HG02571 (cell line): ENCODE measurements at regions not wholly inside any gene's neighbourhood (a gene's known extent, or its start where the extent isn't known, plus 50 kb on each side); places are given as distances from the start of the nearest gene placed in this dataset.

ENCODE experiments used
- ATAC-seq: cut with Tn5 transposase; IDR thresholded peaks from one replicate; pipeline ENCODE4 v1.9.1; 2021; ENCODE audit warnings: mild to moderate bottlenecking, moderate library complexity; ENCODE audit not compliant: unreplicated experiment

DNA sequence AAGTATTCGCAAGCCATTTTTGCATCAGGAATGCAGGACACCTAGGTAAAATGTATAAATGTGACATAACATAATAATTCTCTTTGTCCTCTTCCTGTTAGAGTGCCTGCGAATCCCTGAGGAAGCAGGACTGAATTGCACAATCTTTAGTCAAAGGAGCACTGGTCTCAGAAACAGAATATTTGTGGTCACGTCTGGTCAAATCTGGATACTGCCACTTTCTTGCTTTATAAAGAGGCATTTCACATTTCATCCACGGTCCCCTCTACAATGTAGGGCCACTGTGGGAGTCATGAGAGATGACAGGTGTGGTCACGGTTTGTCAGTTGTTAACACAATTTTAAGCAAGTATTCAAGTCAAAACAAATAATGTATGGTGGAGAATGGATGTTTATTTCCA is 564.0 kb downstream of the IRX1 start:
- no peak for ATAC-seq

DNA sequence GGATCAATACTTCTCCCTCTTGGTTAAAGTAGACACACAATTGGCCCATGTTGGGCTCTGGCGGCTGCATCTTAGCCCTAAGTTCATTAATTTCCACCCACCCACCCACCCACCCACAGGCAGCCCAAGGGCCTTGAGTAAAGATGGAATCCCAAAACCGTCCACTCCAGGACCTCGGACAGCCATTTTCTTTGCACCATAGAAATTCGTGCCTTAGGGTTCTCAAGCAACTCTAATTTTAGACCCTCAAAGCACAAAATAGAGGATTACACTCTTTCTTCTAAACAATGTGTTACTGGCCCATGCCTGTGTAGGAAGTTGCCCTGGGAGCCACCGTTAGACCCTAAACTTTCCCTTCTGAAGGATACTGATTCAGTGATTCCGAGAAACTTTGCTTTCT is 568.5 kb downstream of the IRX1 start:
- ATAC-seq, result no peak

DNA sequence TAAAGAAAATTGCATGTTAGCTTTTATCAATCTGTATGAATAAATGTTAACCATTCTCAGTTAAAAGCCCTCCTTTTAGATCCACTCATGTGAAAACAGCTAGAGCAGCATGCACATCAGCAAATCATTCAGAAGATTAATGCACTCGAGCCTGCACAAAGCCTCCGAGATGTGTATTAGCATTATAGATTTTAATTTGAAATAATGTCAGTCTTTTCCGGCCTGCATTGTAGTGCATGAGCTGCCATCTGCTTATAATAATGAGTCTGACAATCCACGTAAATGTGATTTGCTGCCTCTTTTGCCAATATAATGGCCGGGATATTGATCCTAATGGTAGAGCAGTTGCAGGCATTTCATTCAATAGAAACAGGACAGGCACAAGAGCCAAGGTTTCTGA is 585.1 kb downstream of the IRX1 start:
- no peak for ATAC-seq

DNA sequence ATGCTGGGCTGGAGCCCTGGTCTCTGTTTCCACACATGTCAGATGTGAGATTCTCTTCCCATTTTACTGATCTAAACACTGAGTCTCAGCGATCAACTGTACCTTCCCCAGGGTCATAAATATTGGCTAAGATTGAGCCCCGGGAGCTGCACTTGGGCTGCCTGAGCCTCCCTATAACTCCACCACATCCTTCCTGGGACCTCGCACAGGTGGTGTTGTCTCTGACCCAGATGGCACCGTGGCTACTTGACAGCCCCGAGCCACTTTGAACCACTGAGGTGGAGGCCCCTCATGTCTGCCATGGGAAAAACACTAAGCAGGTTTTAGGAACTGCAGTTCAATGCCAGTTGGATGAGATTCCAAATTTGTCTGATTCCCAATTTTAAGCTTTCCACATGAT is 586.5 kb downstream of the IRX1 start:
- ATAC-seq, result no peak

DNA sequence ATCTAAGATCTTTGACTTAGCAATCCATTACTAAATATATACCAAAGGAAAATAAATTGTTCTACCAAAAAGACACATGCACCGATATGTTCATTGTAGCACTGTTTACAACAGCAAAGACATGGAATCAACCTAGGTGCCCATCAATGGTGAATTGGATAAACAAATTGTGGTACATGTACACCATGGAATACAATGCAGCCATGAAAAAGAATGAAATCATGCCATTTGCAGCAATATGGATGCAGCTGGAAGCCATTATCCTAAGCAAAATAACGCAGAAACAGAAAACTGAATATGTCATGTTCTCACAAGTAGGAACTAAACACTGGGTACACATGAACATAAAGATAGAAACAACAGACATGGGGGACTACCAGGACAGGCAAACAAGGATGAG is 589.5 kb downstream of the IRX1 start:
- ATAC-seq, result no peak

DNA sequence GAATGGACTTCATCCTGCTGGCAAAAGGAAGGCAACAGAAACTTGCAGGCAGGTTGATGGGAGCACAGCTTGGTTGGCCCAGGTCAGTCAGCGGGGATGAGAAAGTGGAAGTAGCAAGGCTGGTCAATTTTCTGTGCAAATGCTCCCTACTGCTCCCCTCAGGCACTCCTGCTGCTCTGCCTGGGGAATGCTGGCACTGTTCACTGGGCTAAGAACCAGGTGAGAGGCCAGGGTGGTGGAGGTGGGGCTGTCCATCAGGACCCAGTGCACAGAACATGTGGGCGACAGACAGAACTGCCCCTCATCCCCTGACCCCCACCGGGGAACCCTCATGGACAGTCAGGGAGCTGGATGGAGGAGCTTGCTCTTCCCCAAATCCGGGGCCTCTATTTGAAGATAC is 593.1 kb downstream of the IRX1 start:
- ATAC-seq, result no peak

DNA sequence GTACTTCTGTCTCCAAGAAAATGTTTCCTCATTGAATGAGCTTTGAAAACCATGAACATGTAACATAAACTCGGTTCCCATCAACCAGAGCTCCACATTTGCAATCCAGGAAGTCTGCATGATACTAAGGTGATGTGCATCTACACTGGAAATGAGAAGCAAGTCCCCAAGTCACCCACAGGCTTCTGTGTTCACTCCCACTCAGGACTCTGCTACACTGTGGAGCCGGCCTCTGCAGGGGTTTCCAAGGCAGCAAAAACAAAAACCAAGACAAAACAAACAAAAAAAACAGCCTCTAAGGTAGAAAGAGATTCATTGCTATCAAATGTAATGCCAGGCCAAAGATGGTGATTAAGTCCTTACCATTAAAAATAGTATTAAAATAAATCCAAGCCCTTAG is 593.7 kb downstream of the IRX1 start:
- no peak for ATAC-seq

DNA sequence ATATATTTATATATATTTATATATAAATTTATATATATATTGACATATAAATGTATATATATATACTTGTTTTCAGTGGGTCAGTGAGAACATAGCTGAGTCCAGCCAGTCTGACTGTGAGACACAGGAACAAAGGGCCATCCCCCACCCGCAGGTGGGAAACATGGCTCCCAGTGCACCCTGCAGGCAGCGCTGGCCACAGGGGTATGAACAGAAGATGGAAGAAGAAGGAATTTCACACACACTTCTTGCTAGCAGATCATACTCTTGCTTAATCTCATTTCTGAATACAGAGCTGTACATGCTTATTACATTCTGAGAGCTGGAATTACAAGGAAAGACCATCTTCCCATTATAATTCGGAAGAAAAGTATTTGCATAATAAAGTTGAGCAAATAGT is 595.4 kb downstream of the IRX1 start:
- ATAC-seq, result no peak

DNA sequence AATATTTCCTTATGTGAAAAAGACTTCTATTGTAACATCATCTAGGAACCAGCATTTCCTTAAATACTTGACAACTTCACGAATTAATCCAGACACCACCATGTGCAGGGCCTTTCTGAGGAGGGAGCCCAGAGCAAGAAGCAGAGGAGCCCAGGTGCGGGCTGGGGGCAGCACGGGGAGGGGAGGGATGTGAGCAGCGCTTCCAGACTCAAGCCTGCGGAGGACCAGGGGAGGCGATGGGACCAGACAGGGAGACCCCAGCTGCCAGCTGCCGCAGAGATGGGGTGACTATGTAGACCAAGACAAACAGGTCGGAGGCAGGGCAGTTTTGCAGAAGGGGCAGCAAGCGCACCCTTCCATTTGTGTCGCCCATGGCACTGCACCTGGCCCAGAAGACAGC is 596.1 kb downstream of the IRX1 start:
- ATAC-seq, result no peak

DNA sequence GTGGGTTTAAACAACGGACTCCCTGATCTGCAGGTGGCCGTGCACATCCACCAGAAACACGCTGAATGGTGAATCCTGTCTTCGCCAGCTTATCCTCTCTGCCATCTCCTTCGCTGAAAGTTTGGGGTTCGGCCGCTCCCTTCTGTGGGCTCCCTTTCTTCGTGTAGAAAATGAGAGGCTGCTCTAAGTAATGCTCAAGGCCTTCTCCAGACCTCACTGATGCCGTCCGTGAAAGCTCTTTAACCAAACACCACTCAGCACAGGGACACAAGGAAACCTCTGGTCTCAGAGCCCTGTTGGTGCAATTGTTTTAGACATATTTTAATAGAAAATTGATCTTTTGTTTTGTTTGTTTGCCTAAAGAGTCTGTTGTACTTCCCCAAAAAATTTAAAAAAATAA is 596.5 kb downstream of the IRX1 start:
- no peak for ATAC-seq

DNA sequence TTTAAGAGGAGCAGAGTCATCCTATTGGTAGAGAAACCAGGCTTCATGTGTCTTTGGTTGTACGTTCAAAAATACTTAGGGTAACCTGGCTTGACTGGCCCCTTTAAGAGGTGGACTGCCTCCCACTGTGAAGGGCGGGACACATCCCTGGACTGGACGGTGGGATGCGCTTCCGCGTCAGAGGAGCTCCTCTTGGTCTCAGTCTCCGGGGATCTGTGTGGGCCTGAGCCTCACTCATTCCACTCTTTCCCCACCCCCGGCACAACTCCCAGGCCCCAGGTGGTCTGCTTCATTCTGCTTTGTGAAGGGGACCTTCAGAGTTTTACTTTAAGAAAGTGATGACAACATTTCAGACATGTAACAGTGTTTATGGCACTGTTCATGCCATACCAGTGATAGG is 601.1 kb downstream of the IRX1 start:
- no peak for ATAC-seq

DNA sequence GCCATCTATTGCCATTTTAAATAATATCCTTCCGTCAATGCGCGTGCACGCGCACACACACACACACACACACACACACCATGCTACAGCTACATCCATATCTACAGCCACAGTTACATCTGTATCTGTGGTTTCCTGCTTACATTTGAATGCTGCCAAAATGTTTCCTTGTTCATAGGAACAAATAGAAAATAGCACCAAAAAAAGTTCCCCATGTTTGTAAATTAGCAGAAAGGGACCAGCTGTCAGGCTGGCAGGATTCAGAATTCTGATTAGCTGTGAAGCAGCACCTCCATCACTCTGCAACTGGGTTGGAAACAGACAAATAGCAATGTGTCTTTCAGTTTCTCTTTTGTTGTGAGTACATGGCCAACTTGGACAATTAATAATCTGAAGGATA is 601.5 kb downstream of the IRX1 start:
- no peak for ATAC-seq

DNA sequence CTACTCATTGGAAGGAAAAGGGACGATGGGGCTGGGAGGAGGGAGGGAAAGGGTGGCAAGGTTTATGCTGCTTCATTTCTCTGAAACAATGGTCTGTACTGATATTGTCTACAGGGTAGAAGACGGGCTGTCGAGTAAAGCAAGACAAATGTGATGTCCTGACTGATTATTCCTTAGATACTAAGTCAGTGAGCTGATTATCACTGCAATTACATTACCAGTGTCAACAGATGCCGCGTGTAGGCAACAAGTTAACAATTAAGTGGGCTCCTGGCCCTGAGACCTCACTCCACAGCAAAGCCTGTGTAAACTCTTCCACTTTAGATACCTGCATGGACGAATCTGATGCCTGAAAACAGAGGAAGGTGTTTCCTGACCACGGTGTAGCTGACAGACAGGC is 602.8 kb downstream of the IRX1 start:
- no peak for ATAC-seq

DNA sequence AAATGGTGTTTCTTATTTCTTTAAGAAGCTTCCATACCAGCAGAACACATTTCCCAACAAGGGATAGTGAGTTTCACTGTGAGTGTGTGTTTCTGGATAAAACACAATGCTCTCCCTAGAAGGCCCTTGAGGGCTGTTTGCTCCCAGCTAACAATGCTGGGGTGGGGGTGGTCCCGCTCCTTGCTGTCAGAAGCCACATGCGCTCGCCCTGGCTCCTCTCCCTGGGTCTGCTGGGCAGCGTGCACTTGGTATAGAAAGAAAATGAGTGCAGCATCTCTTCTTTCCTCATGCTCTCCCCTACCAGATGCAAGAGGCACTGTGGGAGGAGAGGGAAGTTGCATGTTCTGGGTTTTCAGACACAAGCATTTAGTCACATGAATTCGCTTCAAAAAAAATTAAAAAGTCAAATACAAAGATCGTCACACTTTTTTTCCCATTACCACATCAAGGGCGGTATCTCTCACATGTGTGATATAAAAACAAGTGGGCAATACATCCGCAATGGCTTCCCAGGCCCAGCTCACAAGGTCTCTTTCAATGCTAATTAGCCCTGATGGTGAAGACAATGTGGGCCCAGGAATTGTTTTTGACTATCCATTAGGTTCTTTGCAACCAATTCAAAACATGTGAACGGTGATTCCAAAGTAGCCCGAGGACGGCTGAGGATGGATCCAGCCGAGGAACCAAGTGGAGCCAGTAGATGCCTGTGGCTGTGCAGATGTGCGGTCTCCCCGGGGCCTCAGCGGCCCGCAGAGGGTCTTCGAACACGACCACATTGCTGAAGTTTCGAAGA is 603.6 kb downstream of the IRX1 start:
- ATAC-seq, result no peak

DNA sequence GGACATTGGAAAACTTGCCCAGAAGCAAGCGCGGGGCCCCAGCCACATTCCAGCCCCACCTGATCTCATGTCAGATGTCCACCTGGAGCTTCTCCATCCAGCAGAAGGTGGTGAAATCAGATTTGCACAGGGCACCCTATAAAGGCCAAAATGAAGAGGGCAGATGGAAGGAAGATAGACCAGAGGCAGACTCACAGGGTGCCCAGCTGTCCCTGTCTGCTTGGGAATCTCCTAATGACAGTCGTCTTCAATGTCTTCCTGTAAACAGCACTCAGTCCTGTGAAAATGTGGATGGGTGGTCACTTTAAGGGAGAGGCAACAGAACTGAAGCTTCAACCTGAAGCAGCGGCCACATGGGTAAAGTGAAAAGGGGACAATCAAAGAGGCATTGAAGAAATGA is 607.5 kb downstream of the IRX1 start:
- no peak for ATAC-seq

DNA sequence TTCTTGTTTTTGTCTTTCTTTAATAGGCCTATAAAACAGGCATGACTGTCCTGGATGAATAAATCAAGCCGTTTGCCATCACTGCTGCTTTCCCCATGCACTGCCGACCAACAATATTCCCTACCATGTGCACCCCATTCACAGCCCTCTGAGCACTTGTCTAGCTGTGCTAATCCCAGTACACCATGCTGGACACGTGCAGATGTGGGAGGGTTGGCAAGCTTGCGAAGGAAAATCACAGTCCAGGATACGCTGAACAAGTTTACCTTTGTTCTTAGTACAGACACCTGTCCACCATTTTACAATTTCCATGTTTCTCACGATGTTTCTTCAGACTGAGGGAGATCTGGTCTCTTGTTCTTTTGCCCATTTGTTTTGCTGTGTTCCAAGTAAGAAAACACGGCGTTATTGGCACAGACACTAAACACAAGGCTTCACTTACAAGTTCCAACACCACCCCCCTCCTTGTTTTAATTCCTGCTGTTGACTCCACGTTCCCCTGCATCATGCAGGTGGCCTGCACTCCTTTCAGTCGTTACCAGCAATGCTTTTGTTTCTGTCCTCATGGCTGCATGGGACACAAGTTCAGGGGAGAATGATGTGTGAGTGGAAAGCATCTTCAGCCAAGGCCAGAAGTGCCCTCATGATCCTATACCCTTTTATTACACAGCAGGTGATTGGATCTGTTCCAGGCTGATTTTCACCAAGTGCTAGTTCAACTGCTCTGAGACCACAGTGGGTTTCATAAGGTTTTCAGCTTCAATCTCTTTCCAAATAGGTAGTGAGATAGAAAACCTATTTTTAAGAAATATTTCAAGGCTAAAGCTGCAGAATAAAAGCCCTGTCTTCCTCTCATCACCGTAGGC is 608.9 kb downstream of the IRX1 start:
- ATAC-seq, result no peak

DNA sequence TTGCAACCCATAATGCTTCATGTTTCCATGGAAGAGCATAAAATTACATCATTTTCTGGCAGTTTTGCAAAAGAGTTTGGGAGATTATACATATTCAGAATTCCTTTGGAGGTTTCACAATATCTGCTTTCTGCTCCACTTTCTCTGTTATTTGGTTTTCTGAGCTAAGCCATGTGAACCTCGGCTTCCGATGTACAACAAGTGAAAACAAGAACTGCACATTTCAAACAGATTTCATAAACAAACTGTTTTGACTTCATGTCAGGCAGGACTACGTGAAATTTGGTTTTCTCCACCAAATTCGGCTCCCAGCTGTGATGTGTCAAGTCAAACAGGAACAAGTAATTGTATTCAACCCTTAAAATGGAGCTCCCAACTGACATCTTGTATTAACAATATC is 609.8 kb downstream of the IRX1 start:
- no peak for ATAC-seq

DNA sequence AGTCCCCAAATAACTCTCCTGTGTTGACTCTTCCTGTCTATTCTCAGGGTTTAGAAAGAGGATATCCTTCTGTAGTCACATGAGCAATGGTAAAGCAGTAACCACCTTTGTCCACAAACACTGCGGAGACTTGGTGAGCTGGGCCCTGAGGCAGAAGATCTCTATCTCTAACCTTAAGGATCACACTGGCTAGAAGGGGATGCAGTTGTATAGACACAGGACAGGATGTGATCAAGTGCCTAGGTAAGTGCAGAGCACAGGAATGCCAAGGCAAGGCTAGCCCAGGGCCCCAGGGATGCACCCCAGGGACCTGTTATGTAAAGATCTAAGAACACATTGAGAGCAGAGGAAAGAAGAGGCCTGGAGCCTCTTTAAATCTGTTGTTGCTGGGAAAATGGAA is 610.5 kb downstream of the IRX1 start:
- ATAC-seq, result no peak

DNA sequence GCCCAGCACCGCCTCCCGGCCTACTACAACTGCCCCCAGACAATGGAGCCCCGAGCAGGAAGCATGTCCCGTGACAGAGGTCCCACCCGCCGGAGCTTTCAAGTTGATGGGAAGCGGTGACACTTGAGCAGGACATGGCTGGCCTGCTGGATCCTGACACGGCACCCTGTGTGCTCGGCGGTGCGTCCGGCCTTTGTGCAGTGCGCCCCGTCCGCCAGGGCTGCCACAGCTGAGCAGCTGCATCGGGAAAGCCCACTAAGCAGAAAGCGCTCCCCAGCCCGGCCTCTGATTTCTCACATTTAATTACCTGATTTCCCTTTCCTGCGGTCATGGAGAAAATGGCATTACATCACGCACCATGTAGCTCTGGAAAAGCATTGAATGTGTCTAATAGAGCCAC is 611.9 kb downstream of the IRX1 start:
- no peak for ATAC-seq

DNA sequence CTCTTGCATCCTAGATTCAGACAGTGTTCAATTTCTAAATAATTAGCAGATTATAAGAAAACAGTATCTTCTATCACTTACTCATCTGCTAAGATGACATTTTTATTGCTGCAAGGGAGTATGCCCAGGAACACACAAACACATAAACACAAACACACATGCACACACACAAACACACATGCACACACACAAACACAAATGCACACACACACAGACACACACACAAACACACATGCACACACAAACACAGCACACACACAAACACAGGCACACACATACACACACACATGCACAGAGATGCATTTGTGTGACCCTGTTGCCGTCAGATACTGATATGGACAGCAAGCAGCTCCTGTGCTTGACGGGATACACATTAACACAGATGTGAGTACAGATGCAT is 612.9 kb downstream of the IRX1 start:
- ATAC-seq, result no peak

DNA sequence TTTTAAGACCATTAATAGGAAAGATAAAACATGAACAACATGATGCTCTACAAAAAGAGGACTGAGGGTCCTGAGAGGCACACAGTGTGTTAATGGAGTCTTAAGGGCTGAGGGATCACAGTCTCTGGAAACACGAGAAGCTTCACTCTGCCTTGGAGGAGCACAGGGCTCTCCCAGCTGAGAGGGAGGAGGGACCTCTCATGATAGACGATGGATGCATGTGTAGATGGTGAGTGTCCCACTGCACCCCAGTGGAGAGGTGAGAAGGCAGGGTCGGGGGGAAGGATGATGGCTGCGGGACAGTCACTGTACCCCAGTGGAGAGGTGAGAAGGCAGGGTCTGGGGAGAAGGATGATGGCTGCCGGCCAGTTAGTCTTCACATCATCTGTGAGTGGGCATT is 613.4 kb downstream of the IRX1 start:
- ATAC-seq, result no peak

DNA sequence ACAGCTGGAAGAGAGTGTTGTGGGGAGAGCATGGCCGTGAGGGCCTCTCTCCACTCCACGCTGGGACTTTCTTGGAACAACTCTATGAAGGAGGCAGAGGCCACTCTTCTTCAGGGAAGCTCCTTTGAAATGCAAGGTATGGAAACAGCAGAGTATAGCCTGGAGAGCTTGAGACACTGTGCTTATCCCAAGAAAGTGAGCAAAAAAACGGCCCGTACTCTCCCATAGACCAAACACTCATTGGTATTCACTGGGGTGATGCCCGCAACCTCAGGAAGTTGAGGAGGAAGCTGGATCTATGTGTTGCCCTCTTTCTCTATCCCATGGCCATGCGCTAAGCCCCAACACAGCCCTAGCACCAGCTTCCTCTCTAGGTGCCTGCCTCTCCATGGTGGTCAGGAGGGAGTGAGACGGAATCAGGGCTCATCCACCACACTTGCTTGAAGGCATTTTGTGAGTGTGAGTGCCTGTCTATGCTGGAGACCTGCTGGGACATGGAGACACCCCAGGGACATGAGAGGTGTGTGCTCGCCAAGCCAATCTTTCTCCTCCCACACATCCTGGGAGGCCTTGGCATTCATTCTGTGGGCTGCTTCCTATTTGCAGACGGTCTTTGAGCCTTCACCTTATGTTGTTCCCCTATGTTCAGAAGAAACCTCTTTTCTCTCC is 616.6 kb downstream of the IRX1 start:
- ATAC-seq, result no peak
